Adrenal gland (tissue), 5 donors: ENCODE measurements at regions not wholly inside any gene's neighbourhood (a gene's known extent, or its start where the extent isn't known, plus 50 kb on each side); places are given as distances from the start of the nearest gene placed in this dataset.

ENCODE experiments used
- POLR2A ChIP-seq, 2 donors: fragments of 450-650 bp; IDR thresholded peaks; one replicate each; pipeline ENCODE4 v1.6.1; 2017; ENCODE audit warnings: antibody characterized with exemption in 2 of 2, mild to moderate bottlenecking in 2 of 2, moderate library complexity in 1 of 2
- TF ChIP-seq, protein P1 (sequence below), 6 experiments: fragments of 450-650 bp in 4 of 6; fragments of 200-600 bp in 2 of 6; sonication (generic) in 1 of 6; IDR thresholded peaks; 1 replicate in 5 of 6; 2 replicates in 1 of 6; pipeline versions ENCODE4 v1.5.1 to v1.8.0; 2016 to 2021; ENCODE audit warnings: antibody characterized with exemption in 6 of 6, mild to moderate bottlenecking in 2 of 6, moderate library complexity in 1 of 6
- donor health status: DM: no; HTN: no; CAD: no.

DNA sequence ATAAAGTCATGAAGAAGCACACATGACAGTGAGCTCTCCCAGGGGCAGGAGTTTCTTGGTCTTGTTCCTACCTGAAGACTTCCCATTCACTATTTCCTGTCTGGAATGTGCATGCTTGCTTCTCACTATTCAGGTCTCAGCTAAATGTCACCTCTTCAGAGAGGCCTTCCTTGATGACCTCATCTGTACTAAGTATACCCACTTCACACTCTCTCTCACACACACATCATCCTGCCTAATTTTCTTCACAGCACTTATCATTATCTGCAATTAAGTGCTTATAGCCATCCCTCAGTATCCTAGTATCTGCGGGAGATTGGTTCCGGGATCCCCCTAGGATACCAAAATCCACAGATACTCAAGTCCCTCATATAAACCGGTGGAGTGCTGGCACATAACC, 146.4 kb upstream of the IVNS1ABP start:
- TF ChIP-seq, protein P1, sequence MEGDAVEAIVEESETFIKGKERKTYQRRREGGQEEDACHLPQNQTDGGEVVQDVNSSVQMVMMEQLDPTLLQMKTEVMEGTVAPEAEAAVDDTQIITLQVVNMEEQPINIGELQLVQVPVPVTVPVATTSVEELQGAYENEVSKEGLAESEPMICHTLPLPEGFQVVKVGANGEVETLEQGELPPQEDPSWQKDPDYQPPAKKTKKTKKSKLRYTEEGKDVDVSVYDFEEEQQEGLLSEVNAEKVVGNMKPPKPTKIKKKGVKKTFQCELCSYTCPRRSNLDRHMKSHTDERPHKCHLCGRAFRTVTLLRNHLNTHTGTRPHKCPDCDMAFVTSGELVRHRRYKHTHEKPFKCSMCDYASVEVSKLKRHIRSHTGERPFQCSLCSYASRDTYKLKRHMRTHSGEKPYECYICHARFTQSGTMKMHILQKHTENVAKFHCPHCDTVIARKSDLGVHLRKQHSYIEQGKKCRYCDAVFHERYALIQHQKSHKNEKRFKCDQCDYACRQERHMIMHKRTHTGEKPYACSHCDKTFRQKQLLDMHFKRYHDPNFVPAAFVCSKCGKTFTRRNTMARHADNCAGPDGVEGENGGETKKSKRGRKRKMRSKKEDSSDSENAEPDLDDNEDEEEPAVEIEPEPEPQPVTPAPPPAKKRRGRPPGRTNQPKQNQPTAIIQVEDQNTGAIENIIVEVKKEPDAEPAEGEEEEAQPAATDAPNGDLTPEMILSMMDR (IDR thresholded peaks at IDR 0.05): no peak
- TF ChIP-seq POLR2A (IDR thresholded peaks at IDR 0.05): no peak
